ENCODE measurements at regions not wholly inside any gene's neighbourhood (a gene's known extent, or its start where the extent isn't known, plus 50 kb on each side); places are given as distances from the start of the nearest gene placed in this dataset.

DNA sequence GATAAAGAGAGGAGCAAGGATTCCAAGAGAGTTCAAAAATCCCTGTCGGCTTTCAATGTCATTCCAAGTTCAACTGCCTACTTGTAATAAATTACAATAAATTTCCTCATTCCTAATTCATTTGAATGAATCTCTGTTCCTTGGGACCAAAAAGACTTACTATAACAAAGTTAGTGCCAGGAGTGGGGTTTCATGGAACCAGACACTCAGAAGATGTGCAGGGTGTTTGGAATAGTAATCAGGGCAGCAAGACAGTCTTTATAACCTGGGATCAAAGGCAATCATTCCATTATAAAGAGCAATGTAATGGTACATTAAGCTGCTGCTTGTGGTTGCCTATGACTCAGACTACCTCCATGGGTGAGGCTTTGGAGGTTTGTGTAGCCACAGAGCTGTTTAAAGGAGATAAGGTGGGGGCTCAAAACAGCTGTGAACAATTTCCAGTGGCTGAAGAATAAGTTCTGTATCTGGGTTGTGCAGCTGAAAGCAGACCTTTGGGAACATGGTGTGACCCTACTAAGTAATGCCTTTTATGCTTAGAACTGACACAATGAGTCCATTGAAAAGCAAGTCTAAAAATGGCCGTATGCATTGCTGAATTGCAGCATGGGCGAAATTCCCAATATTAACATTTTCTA is 159.9 kb downstream of the LINC00237 start (continued):
- TF ChIP-seq ESRRA (IDR thresholded peaks at IDR 0.05; ENCODE audit: borderline replicate concordance, low read depth) (peak; percentile 61; the same call in 1 of the 2 replicates), MED1 (CRISPR knock-in tag; IDR thresholded peaks at IDR 0.05; ENCODE audit: borderline replicate concordance) (no peak), ZNF707 (CRISPR knock-in tag; conservative IDR thresholded peaks at IDR 0.05) (peak; percentile 92), CBFA2T2 (conservative IDR thresholded peaks at IDR 0.05) (peak; percentile 96), MTA2 (IDR thresholded peaks at IDR 0.05; ENCODE audit: low read depth) (peak; percentile 90), NFE2 (IDR thresholded peaks at IDR 0.05; ENCODE audit: low read depth) (peak; percentile 39; the same call in 1 of the 2 replicates), ZNF431 (CRISPR knock-in tag; IDR thresholded peaks at IDR 0.05) (no peak), NR2C1 (IDR thresholded peaks at IDR 0.05) (no peak), NR2C1 (tag; IDR thresholded peaks at IDR 0.05) (0 out of 2 replicates have a peak, but pooled peaks have one; percentile 32), TAL1 (IDR thresholded peaks at IDR 0.05) (peak; percentile 94), ZNF134 (CRISPR knock-in tag; conservative IDR thresholded peaks at IDR 0.05) (no peak), MAFG (tag; conservative IDR thresholded peaks at IDR 0.05) (0 out of 2 replicates have a peak, but pooled peaks have one; percentile 11), CREM (IDR thresholded peaks at IDR 0.05; ENCODE audit: low read depth) (peak; percentile 17; the same call in 1 of the 2 replicates), PHB2 (IDR thresholded peaks at IDR 0.05; ENCODE audit: low read depth) (peak; percentile 69)
- TF ChIP-seq, protein P1, sequence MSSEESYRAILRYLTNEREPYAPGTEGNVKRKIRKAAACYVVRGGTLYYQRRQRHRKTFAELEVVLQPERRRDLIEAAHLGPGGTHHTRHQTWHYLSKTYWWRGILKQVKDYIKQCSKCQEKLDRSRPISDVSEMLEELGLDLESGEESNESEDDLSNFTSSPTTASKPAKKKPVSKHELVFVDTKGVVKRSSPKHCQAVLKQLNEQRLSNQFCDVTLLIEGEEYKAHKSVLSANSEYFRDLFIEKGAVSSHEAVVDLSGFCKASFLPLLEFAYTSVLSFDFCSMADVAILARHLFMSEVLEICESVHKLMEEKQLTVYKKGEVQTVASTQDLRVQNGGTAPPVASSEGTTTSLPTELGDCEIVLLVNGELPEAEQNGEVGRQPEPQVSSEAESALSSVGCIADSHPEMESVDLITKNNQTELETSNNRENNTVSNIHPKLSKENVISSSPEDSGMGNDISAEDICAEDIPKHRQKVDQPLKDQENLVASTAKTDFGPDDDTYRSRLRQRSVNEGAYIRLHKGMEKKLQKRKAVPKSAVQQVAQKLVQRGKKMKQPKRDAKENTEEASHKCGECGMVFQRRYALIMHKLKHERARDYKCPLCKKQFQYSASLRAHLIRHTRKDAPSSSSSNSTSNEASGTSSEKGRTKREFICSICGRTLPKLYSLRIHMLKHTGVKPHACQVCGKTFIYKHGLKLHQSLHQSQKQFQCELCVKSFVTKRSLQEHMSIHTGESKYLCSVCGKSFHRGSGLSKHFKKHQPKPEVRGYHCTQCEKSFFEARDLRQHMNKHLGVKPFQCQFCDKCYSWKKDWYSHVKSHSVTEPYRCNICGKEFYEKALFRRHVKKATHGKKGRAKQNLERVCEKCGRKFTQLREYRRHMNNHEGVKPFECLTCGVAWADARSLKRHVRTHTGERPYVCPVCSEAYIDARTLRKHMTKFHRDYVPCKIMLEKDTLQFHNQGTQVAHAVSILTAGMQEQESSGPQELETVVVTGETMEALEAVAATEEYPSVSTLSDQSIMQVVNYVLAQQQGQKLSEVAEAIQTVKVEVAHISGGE (CRISPR knock-in tag; IDR thresholded peaks at IDR 0.05), result peak in 1 of 3 experiments; percentile 40; a peak in 1 of 6 replicates
- TF ChIP-seq, protein P2, sequence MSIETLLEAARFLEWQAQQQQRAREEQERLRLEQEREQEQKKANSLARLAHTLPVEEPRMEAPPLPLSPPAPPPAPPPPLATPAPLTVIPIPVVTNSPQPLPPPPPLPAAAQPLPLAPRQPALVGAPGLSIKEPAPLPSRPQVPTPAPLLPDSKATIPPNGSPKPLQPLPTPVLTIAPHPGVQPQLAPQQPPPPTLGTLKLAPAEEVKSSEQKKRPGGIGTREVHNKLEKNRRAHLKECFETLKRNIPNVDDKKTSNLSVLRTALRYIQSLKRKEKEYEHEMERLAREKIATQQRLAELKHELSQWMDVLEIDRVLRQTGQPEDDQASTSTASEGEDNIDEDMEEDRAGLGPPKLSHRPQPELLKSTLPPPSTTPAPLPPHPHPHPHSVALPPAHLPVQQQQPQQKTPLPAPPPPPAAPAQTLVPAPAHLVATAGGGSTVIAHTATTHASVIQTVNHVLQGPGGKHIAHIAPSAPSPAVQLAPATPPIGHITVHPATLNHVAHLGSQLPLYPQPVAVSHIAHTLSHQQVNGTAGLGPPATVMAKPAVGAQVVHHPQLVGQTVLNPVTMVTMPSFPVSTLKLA (conservative IDR thresholded peaks at IDR 0.05), result 0 out of 4 replicates have a peak, but pooled peaks of 1 of the 2 experiments have one; percentile 29
- TF ChIP-seq, protein P3, sequence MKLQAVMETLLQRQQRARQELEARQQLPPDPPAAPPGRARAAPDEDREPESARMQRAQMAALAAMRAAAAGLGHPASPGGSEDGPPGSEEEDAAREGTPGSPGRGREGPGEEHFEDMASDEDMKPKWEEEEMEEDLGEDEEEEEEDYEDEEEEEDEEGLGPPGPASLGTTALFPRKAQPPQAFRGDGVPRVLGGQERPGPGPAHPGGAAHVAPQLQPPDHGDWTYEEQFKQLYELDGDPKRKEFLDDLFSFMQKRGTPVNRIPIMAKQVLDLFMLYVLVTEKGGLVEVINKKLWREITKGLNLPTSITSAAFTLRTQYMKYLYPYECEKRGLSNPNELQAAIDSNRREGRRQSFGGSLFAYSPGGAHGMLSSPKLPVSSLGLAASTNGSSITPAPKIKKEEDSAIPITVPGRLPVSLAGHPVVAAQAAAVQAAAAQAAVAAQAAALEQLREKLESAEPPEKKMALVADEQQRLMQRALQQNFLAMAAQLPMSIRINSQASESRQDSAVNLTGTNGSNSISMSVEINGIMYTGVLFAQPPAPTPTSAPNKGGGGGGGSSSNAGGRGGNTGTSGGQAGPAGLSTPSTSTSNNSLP (IDR thresholded peaks at IDR 0.05; ENCODE audit: borderline replicate concordance, low read depth, low read length), result peak; percentile 84; the same call in 1 of the 2 replicates

Measured in K562 (cell line).